H1 (cell line): ENCODE measurements at regions not wholly inside any gene's neighbourhood (a gene's known extent, or its start where the extent isn't known, plus 50 kb on each side); places are given as distances from the start of the nearest gene placed in this dataset.

Source experiments
- CTCF ChIA-PET: fragments of 300-600 bp; sonication (Branson Sonifier 250); formaldehyde crosslinking; loops from one replicate; lab custom pipeline; 2021; ENCODE audit not compliant: partially characterized antibody; lab: Charles Lee
- POLR2A ChIA-PET: fragments of 300-600 bp; sonication (Branson Sonifier 250); formaldehyde crosslinking; loops from one replicate; lab custom pipeline; 2021; ENCODE audit warnings: inconsistent platforms; ENCODE audit not compliant: partially characterized antibody; lab: Charles Lee
- DNase-seq, 2 experiments: peaks; one replicate each; pipeline versions ENCODE4 v3.0.0 to v3.0.0-alpha.2; 2010 to 2022; ENCODE audit warnings: low spot score in 2 of 2, low read depth in 1 of 2, mixed read lengths in 1 of 2
- FAIRE-seq: peaks from 2 replicates; lab custom pipeline; 2011; peaks lifted over from hg19 to GRCh38; lab: Jason Lieb, UNC
- H2AFZ ChIP-seq: 2 replicates; pipeline ENCODE4 v1.8.1; 2012; ENCODE audit warnings: low read length, inconsistent platforms
- H2AK5ac ChIP-seq: 2 replicates; pipeline ENCODE4 v1.6.1; 2013; ENCODE audit warnings: low read depth, low read length
- H2BK120ac ChIP-seq: replicated peaks from 2 replicates; pipeline ENCODE3; 2013; ENCODE audit warnings: low read depth, low read length, inconsistent platforms
- H2BK12ac ChIP-seq: 2 replicates; pipeline ENCODE4 v1.6.1; 2013; ENCODE audit warnings: low read depth, low read length
- H2BK15ac ChIP-seq: 2 replicates; pipeline ENCODE4 v1.6.1; 2013; ENCODE audit warnings: low read length
- H2BK20ac ChIP-seq: 2 replicates; pipeline ENCODE4 v1.6.1; 2013; ENCODE audit warnings: low read length
- H2BK5ac ChIP-seq: 2 replicates; pipeline ENCODE4 v1.6.1; 2013; ENCODE audit warnings: low read depth, low read length
- H3K14ac ChIP-seq: 2 replicates; pipeline ENCODE4 v1.6.1; 2013; ENCODE audit warnings: inconsistent platforms; ENCODE audit not compliant: insufficient read length
- H3K18ac ChIP-seq: 2 replicates; pipeline ENCODE4 v1.6.1; 2013; ENCODE audit warnings: low read length; ENCODE audit errors: extremely low read depth
- H3K23ac ChIP-seq: 2 replicates; pipeline ENCODE4 v1.6.1; 2013; ENCODE audit warnings: inconsistent platforms; ENCODE audit not compliant: insufficient read length
- H3K23me2 ChIP-seq: 2 replicates; pipeline ENCODE4 v1.6.1; 2013; ENCODE audit warnings: low read depth, low read length
- H3K27ac ChIP-seq: 2 replicates; pipeline ENCODE4 v1.6.1; 2011; ENCODE audit warnings: low read depth, low read length, inconsistent platforms
- H3K27me3 ChIP-seq, 4 experiments: replicated peaks in 1 of 4; 1 replicate in 1 of 4; 2 replicates in 3 of 4; pipeline versions ENCODE4 v1.6.1 to v1.8.1; 2011 to 2013; ENCODE audit warnings: low read length in 3 of 4, mild to moderate bottlenecking in 3 of 4, inconsistent platforms in 2 of 4, mixed read lengths in 2 of 4, moderate library complexity in 1 of 4; ENCODE audit not compliant: control insufficient read depth in 3 of 4, insufficient read depth in 3 of 4; ENCODE audit errors: extremely low read depth in 1 of 4
- H3K36me3 ChIP-seq, 4 experiments: 2 replicates each; pipeline versions ENCODE4 v1.6.1 to v1.8.1; 2011 to 2013; ENCODE audit warnings: mild to moderate bottlenecking in 4 of 4, low read length in 3 of 4, moderate library complexity in 2 of 4, control low read depth in 1 of 4, inconsistent platforms in 1 of 4; ENCODE audit not compliant: insufficient read depth in 4 of 4, control insufficient read depth in 2 of 4
- H3K4ac ChIP-seq: replicated peaks from 2 replicates; pipeline ENCODE3; 2013; ENCODE audit warnings: low read length, low read depth, mixed read lengths, inconsistent platforms; ENCODE audit not compliant: insufficient read length
- H3K4me1 ChIP-seq, 4 experiments: replicated peaks in 1 of 4; 1 replicate in 1 of 4; 2 replicates in 3 of 4; pipeline versions ENCODE4 v1.6.1 to v1.8.1; 2011 to 2013; ENCODE audit warnings: low read length in 3 of 4, inconsistent platforms in 2 of 4, mixed read lengths in 1 of 4; ENCODE audit not compliant: insufficient read depth in 4 of 4, control insufficient read depth in 3 of 4
- H3K4me2 ChIP-seq, 2 experiments: 2 replicates each; pipeline versions ENCODE4 v1.6.1 to v1.8.1; 2011 to 2013; ENCODE audit warnings: low read depth in 2 of 2, low read length in 2 of 2, control low read depth in 1 of 2, inconsistent platforms in 1 of 2, mild to moderate bottlenecking in 1 of 2; ENCODE audit not compliant: insufficient read depth in 1 of 2
- H3K4me3 ChIP-seq, 4 experiments: fragments of 200-600, 300-600 bp in 1 of 4; sonication (generic), shearing (Covaris generic), sonication (Bioruptor Twin) in 1 of 4; 2 replicates each; pipeline versions ENCODE4 v1.5.1 to v1.8.1; 2011 to 2016; ENCODE audit warnings: low read length in 4 of 4, low read depth in 3 of 4, control low read depth in 2 of 4, inconsistent platforms in 2 of 4, mild to moderate bottlenecking in 2 of 4, mixed read lengths in 1 of 4, moderate library complexity in 1 of 4; ENCODE audit not compliant: insufficient read depth in 2 of 4; ENCODE audit errors: extremely low read depth in 1 of 4
- H3K56ac ChIP-seq: replicated peaks from 2 replicates; pipeline ENCODE3; 2013; ENCODE audit warnings: low read depth, mild to moderate bottlenecking, mixed read lengths, low read length, inconsistent platforms; ENCODE audit not compliant: insufficient read length
- H3K79me1 ChIP-seq: 2 replicates; pipeline ENCODE4 v1.6.1; 2013; ENCODE audit warnings: low read depth, low read length, control low read depth
- H3K79me2 ChIP-seq, 2 experiments: 2 replicates each; pipeline versions ENCODE4 v1.6.1 to v1.8.1; 2012 to 2013; ENCODE audit warnings: low read length in 2 of 2, mild to moderate bottlenecking in 2 of 2, inconsistent platforms in 1 of 2; ENCODE audit not compliant: insufficient read depth in 2 of 2, control insufficient read depth in 1 of 2
- H3K9ac ChIP-seq, 4 experiments: replicated peaks in 1 of 4; 1 replicate in 1 of 4; 2 replicates in 3 of 4; pipeline versions ENCODE4 v1.6.1 to v1.8.1; 2011 to 2013; ENCODE audit warnings: low read depth in 3 of 4, low read length in 3 of 4, control low read depth in 2 of 4, mild to moderate bottlenecking in 2 of 4, moderate library complexity in 2 of 4, inconsistent platforms in 1 of 4; ENCODE audit errors: extremely low read depth in 1 of 4
- H3K9me3 ChIP-seq, 2 experiments: 2 replicates each; pipeline versions ENCODE4 v1.6.1 to v1.8.1; 2012 to 2013; ENCODE audit warnings: mild to moderate bottlenecking in 2 of 2, moderate library complexity in 2 of 2, control low read depth in 1 of 2, inconsistent platforms in 1 of 2, low read depth in 1 of 2, low read length in 1 of 2, mixed read lengths in 1 of 2; ENCODE audit not compliant: insufficient read depth in 2 of 2
- H4K20me1 ChIP-seq, 2 experiments: replicated peaks in 1 of 2; 2 replicates each; pipeline versions ENCODE3 to v1.8.1; 2011 to 2013; ENCODE audit warnings: inconsistent platforms in 2 of 2, low read length in 2 of 2, mild to moderate bottlenecking in 1 of 2; ENCODE audit not compliant: insufficient read depth in 2 of 2, control insufficient read depth in 1 of 2
- H4K5ac ChIP-seq: 2 replicates; pipeline ENCODE4 v1.6.1; 2013; ENCODE audit warnings: low read length, low read depth, mixed read lengths, inconsistent platforms; ENCODE audit not compliant: insufficient read length
- H4K8ac ChIP-seq: 2 replicates; pipeline ENCODE4 v1.8.0; 2013; ENCODE audit warnings: mild to moderate bottlenecking, moderate library complexity, low read length, inconsistent platforms; ENCODE audit not compliant: insufficient read depth; ENCODE audit errors: extremely low read depth
- H4K91ac ChIP-seq: replicated peaks from 2 replicates; pipeline ENCODE3; 2013; ENCODE audit warnings: low read length, mixed read lengths, inconsistent platforms; ENCODE audit not compliant: insufficient read length
- BACH1 ChIP-seq: IDR thresholded peaks from 2 replicates; pipeline ENCODE4 v1.6.1; 2012; ENCODE audit warnings: low read length, improper control_type of control experiment
- CREB1 ChIP-seq: IDR thresholded peaks from 2 replicates; pipeline ENCODE4 v1.6.1; 2012; ENCODE audit warnings: inconsistent platforms
- EGR1 ChIP-seq: IDR thresholded peaks from 2 replicates; pipeline ENCODE4 v1.6.1; 2011; ENCODE audit warnings: low read depth, low read length, borderline replicate concordance
- HDAC6 ChIP-seq: IDR thresholded peaks from one replicate; pipeline ENCODE4 v1.7.1; 2012; ENCODE audit warnings: low read depth, mild to moderate bottlenecking, inconsistent platforms, low read length, moderate library complexity
- NANOG ChIP-seq: IDR thresholded peaks from 2 replicates; pipeline ENCODE4 v1.6.1; 2011; ENCODE audit warnings: low read length, low read depth, mild to moderate bottlenecking, inconsistent platforms; ENCODE audit not compliant: insufficient read depth, poor library complexity, severe bottlenecking
- RAD21 ChIP-seq, 2 experiments: IDR thresholded peaks in 1 of 2; conservative IDR thresholded peaks in 1 of 2; 2 replicates each; pipeline ENCODE4 v1.6.1; 2011; ENCODE audit warnings: low read depth in 2 of 2, low read length in 2 of 2, improper control_type of control experiment in 1 of 2, inconsistent platforms in 1 of 2, mild to moderate bottlenecking in 1 of 2, moderate library complexity in 1 of 2
- TAF1 ChIP-seq: IDR thresholded peaks from 2 replicates; pipeline ENCODE4 v1.6.1; 2011; ENCODE audit warnings: mild to moderate bottlenecking, low read depth, low read length
- TF ChIP-seq, protein P1 (sequence below): IDR thresholded peaks from 2 replicates; pipeline ENCODE4 v1.6.1; 2011; ENCODE audit warnings: low read length, improper control_type of control experiment

- no peak for TF ChIP-seq NANOG
- TF ChIP-seq, all 59 proteins: peak for 0
Observed at GRCh38 chr9:22241024-22241423, 205.6 kb upstream of the DMRTA1 start (continued).

DNA sequence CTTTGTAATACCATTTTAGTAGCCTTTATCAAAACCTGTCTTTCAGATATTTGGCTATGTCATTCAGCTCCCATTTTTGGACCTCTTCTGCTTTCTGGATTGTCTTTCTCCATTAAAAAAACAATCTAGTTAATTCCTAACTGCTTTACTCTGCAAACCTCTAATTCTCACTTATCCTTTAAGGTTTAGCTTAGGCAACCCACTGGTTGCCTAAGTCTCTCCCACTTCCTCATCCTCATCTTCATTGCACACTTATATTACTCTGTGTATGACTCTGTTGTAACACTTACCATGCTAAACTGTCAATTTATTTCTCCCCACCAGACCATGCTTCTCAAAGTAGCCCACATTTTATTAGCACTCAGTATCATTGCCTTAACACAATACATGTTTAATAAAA lies 205.0 kb upstream of the DMRTA1 start:
- Histone ChIP-seq H2BK15ac (no peak overlapping the region), H3K23ac (no peak overlapping the region), H2BK5ac (no peak overlapping the region), H4K8ac (no peak overlapping the region), H3K27me3 (no peaks in the 10 kb centered on the region), H3K23me2 (no peaks in the 10 kb centered on the region), H3K4me3 (no peak overlapping the region), H3K4me2 (no peak overlapping the region), H3K4ac (no peak overlapping the region)
- TF ChIP-seq HDAC6, result no peak
- TF ChIP-seq EGR1, result no peak
- TF ChIP-seq CREB1, result no peak
- TF ChIP-seq RAD21 (IDR thresholded peaks at IDR 0.05 in 1 of 2, conservative IDR thresholded peaks at IDR 0.05 in 1 of 2; ENCODE audit: low read depth in 2 of 2, low read length in 2 of 2), result no peak
- TF ChIP-seq BACH1, result no peak
- no peak for TF ChIP-seq TAF1
- TF ChIP-seq, protein P1, sequence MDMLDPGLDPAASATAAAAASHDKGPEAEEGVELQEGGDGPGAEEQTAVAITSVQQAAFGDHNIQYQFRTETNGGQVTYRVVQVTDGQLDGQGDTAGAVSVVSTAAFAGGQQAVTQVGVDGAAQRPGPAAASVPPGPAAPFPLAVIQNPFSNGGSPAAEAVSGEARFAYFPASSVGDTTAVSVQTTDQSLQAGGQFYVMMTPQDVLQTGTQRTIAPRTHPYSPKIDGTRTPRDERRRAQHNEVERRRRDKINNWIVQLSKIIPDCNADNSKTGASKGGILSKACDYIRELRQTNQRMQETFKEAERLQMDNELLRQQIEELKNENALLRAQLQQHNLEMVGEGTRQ, result no peak
- TF ChIP-seq, all 59 proteins: peak for 0
- no peak overlapping the region for H3K9ac ChIP-seq
- no peak overlapping the region for H4K91ac ChIP-seq
- H3K36me3 ChIP-seq, result no peaks in the 10 kb centered on the region
- CTCF ChIA-PET, result interaction anchor here (0.6 to 0.9 kb wide), 2 partner anchors 428 to 430 kb away, joined by 3 to 4 read pairs; no protein-coding TSS in a partner anchor
- DNase-seq, result no peak
- POLR2A ChIA-PET, result no interaction called here
- H2BK20ac ChIP-seq, result no peak overlapping the region
- no peak overlapping the region for H3K27ac ChIP-seq
- no peaks in the 10 kb centered on the region for H3K79me2 ChIP-seq
- no peaks in the 10 kb centered on the region for H3K4me1 ChIP-seq
- no peak overlapping the region for H3K14ac ChIP-seq
- H2BK120ac ChIP-seq, result no peak overlapping the region
- no peak overlapping the region for H4K5ac ChIP-seq
- no peak overlapping the region for H2BK12ac ChIP-seq
- no peaks in the 10 kb centered on the region for H4K20me1 ChIP-seq
- no peaks in the 10 kb centered on the region for H3K9me3 ChIP-seq
- no peak for FAIRE-seq
- H2AK5ac ChIP-seq, result no peak overlapping the region
- no peak overlapping the region for H3K18ac ChIP-seq
- no peak overlapping the region for H2AFZ ChIP-seq
- H3K56ac ChIP-seq, result no peak overlapping the region
- no peaks in the 10 kb centered on the region for H3K79me1 ChIP-seq
